Stimulated activated naive CD4-positive, alpha-beta T cell (primary cell): ENCODE measurements at regions not wholly inside any gene's neighbourhood (a gene's known extent, or its start where the extent isn't known, plus 50 kb on each side); places are given as distances from the start of the nearest gene placed in this dataset.

Source experiments
- DNase-seq, 6 experiments: peaks; one replicate each; lab custom pipeline; 2025; lab: John Stamatoyannopoulos, UW

DNA sequence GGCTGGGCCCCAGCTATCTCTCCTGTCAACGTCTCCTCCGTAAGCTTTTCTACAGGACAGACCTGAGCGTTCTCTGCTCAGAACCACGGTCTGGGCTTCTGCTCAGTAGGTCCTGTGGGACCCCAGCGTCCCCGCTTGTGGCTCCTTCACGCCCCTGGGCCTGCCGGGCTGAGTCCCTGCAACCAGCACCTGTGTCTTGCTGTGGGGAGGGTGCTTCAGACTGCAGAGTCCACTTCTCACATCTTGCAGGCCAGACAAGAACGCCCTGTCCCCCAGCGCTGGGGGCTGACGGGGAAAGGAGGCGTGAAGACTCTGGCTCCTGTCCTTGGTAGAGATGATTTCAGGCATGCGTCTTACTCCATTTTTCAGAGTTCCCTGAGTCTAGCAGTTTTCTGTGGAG lies 1480.8 kb downstream of the BRD1 start:
- no peak for DNase-seq

DNA sequence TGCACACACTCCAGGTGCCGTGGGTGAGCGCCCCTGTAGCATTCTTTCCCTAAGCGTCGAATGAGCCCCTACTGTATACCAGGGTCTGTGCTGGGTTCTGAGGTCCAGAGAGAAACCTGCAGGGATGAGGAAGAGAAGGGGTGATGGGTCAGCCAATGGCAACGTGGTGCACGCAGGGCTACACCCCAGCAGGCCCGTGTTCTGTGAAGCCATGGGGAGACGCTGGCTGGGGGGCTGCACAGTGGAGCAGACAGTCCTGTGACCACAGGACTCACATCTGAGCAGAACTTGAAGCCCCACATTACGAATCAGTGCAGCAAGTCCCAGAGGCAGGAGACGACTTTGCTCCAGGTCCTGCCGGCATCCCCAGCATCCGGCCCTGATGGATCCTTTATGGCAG lies 1481.4 kb downstream of the BRD1 start:
- DNase-seq: no peak

DNA sequence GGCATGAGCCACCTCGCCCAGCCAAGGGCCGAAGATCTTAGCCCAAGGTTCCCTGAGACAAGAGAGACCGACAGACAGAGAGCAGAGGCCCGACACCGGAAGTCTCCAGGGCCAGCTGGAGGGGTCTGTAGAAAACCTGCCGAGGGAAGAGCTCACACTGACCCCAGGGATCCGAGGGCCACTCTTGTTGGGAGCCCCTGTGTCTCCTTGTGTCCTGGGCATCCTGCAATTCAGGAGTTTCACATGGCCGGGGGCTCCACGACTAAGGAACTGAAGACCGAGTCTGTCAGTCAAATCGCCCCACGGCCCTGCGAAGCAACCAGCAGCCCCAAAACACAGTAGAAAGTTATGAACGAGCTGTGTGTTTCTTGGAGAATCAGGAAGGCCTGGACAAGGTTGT lies 1482.0 kb downstream of the BRD1 start:
- no peak for DNase-seq

DNA sequence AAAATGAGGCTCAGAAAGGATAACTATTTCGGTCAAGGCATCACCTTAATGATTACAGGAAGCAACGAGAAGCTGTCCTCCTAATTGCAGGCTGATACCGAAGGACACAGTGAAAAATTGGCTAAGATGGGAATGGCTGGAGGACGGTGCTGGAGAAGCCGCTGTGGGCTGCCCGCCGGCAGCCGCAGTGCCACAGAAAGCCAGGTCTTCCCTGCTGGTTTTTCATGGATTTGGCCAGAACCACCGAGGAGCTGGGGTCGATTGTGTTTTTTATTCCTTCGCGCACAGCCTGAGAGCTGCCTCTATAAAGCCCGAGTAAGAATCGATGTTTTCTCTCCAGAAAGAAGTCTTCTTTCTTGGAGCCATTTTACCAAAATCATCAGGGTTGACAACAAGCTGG lies 1484.2 kb downstream of the BRD1 start:
- no peak for DNase-seq

DNA sequence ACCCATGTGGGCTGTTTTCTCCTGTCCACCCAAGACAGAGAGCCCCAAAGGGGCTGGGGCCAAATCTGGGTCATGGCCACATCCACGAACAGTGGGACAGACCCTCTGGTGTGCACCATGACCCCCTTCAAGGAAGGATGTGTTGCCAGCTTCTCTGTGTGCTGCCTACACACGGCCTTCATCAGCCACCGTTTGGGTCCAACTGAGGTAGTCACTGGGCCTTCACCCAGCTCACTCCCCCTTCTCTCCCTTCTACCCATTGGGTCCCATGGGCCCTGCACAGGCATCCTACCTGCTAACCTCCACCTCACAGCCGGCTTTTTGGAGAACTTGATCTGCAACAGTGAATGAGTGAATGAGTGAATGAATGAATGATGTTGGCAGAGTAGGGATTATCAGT lies 1484.9 kb downstream of the BRD1 start:
- no peak for DNase-seq

DNA sequence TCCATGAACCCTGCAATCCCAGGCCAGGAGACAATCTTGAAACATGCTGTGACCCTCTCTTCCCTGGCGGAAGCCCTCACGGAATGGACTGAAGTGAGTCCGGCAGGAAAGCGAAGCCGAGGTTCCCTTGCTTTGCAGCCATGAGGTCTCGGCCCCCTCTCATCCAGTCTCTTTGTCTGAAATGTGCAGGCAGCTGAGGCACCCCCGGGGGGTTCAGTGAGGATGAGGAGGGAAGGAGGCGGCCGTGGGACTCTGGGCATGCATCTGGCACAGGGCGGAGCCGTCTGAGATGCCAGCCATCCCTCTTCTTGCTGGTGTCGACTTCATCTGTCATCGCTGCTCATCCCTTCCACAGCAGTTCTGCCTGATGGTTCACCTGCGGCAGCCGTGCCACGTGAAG lies 1485.7 kb downstream of the BRD1 start:
- DNase-seq: no peak

DNA sequence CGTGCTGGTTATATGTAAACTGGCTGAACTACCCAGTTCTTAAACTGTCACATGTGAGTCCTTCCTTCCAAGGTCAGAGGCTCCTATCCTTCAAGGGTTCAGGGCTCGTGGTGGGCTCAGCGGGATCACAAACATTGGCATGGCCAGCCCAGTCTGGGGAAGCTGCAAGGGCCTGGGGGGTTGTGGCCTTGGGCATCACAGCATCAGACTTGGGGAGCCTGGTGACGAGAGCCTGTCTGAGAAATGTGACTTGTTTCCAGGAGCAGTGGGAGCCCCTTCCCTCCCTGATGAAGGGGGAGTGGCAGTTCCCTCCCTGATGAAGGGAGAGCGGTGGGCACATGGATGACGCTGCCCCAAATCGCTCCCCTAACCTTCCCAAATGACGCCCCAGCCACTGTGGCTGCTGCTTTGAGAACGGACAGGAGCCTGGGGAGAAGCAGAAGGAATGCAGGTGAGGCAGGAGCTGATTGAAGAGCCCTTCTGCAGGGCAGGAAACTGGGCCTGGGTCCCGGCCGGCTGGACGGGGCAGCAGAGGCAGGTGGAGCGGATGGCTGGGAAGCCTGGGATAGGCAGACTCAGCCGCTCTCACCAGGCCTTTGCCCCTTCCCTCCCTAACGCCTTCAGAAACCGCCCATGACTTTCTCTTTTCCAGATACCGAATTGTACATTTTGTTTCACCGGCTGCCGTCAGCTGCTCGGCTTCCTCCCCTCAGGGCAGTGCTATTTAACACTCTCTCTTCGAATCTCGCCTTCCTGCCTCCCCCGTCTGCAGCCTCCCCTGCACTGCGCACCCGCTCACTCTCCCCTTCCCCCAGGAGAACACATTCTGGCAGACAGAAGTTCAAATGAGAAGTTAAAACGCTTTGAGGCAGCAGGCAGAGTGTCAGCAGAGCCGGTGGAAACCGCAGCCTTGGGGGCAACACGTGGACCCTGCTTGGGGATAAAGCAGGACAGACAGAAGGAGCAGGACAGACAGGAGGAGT lies 1486.7 kb downstream of the BRD1 start:
- no peak for DNase-seq

DNA sequence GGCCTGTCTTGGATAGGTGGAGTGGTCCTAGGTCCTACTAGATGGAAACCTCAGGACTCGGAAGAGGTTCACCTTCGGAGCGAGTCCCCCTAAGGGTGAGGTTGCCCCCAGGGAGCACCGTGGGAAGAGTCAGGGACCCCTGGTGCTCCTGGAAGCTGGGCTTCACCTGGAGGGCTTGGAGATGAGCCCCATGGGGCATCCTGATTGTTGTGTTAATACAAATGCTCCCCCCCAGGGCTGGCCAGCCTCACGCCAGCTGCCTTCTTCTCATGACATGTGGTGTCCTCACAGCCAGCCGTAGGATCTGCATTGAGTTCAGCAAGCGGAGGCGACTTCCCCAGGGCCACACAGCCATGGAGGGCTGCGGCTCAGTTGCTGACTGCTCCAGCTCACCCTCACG lies 1487.5 kb downstream of the BRD1 start:
- no peak for DNase-seq

DNA sequence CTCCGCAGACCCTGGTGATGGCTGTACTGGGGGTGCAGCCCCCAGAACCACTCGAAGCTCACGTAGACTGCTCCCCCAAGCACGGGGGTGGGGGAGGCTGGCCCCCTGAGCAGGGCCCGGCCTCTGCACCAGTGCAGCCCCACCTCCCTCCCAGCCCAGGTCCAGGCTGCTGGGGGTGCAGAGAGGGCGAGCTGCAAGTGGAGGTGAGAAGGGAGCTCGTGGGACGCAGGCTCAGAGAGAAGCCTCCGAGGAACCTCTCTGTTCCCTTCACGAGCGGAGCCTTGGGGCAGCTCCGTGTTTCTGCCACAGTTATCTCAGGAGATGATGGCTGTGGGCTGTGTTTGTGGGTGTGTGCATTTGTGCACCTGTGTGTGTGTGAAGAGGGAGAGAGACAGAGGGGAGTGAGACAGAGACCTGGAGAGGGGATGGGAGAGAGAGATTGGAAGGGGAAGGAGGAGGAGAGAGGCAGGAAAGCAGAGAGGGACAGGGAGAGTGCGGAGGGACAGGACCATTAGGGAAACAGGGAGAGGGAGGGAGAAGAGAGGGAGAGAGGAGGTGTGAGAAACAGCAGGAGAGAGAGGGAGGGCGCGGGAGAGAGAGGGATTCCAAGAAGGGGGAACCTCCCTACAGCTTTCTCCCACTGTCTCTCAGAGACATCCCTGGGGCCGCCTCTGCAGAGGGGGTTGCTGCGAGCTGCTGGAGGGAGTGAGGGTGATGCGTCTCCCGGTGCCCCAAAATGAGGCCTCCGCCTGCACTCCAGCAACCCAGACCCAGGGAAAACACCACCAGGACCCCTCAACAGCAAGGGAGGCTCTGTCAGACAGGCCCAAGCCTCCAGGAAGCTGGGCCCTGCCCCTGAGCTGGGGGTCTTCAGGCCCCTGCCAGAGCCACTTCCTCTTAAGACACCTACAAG lies 1488.6 kb downstream of the BRD1 start:
- DNase-seq: no peak

DNA sequence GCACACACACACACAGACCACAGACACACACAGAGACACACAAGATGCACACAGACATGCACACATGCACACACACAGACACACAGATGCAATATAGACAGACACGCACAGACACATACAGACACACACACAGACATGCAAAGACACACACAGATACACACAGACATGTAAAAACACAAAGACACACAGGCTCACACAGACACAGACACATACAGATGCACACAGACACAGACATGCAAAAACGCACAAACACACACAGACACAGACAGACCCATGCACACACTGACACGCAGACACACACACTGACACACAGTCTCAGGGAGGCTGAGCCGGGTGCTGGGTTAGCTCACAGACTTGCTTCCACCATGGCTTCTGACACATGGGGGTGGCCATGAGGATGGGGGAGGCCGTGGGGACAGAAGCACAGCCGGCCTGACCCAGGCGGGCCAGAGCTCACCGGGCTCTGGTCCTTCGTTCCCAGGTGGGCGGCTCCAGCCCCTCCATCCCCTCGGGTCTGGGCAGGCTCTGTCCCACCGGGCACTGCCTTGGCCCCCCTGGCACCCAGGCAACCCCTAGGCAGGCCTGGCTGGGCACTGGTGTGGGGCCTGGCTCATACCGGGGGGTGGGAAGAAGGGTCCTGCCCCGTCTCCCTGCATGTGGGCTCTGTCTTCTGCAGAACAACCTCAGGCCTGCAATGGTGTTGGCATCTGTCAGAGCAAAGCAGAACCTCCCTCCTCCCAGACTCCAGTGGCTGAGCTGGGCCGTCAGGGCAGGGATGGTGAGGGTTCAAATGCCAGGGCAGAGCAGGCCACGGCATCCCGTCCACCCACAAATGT lies 1489.5 kb downstream of the BRD1 start:
- DNase-seq: no peak

DNA sequence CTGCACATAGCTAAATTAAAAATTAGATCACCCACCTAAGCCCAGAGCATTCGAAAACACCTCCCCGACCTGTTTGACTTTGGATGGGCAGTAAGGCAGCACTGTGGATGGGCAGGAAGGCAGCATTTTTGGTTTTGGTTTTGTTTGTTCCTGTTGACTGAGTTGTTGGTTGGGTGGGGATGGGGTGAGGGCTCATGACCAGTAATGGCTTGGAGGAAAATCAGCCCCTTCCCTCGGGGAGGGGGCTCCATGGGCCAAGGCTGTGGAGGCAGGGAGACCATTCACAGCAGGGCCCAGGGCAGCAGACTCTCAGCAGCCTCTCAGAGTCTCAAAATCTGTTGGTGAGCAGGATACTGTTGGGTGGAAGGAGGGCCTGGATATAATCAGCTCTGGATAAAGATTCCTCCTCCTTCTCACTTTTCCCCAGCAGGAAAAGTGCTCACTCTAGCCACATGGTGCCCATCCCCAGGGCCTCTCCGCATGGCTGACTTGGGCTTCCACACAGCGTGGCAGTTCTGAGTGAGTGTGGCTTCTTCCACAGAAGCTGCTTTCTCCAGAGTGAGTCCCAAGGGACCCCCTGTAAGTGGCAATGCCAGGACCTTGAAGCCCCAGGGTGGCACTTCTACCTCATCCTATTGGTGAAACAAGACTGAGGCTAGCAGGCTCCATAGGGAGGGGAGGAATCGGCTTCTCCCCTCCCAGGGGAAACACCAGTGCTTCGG lies 1491.2 kb downstream of the BRD1 start:
- no peak for DNase-seq

DNA sequence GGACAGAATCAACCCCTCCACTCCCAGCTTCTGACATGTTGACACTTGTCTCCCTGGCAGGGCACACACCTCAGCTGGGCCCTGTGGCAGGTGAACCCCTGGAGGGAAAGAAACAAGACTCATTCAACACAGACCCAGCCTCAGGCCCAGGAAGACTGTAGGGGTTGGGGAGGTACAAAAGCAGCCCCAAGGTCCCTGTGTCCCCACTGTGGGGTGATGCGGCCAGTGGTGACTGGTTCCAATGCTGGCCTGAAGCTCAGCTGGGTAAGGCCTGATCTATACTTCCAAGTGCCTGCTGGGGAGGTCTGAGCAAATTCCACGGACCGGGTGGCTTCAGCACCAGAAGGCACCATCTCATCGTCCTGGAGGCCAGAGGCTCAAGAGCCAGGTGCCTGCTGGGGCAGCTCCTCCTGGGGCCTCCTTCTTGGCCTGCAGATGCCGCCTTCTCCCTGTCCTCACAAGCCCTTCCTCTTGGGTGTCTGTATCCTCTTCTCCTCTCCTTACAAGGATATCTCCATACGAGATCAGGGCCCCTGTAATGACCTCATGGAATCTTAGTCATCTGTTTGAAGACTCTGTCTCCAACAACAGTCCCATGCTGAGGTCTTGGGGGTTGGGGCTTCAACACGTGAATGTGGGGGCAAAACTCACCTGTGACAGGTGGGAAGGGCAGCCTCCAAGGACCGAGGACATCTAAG lies 1492.1 kb downstream of the BRD1 start:
- no peak for DNase-seq

DNA sequence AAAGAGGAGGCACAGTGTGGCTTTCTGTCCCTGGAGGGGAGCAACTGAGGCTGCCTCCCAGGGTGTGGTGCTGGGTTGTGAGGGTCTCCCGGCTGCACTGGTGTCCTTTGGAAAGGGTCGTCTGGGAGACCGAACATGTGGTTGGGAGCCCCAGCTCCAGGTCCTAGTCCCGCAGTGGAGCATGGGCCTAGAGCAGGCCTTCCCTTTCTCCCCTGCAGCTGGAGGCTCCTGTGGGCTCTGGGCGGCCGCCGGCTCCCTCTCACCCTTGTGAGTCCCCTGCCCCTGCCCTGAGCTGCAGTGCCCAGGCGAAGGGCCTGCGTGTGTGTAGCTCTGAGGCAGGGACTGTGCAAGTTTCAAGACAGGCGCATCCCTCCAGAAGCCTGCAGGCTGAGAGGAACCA lies 1492.7 kb downstream of the BRD1 start:
- DNase-seq: no peak

DNA sequence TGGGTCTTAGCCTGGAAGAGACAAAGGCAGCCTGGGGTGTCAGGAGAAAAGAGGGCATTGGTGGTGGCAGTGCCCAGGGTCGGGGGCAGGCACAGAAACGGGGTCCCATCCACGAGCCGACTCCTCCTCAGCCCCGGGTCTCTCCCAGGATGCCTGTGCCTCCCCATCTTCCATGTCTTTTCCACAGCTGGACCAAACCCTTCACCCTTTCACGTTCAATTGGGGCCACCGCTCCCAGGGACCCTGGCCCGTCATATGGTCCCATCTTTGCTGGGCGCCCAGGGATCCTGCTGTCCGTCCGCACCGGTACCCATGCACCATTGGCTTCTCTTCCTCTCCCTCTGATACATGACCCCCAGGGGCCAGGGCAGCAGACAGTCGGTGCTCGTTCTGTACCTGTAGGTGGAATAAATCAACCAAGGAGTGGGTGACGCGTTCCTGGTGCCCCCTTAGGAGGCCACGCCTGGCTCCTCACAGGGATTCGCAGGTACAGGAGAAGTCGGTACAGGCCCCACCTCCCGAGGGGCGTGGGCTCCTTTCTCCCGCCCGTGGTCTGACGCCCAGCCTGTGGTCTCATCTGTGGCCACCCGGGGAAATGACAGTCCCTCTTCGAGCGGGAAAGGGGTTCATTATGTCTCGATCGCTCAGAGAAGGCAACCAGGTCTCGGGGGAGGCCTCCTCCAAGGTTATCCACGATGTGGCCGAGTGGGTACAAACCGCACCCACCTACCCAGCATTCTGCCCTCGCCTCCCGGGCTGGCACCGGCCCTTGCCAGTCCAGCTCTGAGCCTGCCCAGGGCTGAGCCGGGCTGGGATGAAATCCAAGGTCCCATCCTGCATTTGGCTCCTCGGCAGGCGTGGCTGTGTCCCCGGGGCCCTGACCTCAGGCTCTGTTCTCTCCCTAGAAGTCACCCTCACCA lies 1493.6 kb downstream of the BRD1 start:
- DNase-seq: no peak

DNA sequence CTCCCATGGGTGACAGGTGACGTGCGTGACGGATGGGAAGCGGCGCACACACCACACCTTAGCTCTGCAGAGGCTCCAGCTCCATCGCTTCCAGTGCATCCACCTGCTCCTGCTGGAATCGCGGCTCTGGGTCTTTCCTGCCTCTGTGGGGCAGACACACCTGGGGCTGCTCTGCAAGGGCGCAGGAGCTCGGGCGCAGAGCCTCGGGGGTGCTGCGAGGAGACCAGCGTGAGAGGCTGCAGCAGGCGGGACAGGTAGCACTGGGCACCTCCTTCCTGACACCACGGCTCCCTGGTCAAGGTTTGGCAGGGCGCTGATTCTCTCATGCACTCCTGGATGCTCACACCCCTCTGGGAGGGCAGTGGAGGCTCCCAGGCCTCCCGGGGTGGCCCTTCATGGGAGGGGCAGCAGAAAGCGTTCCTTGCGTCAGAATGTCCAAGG lies 1494.3 kb downstream of the BRD1 start:
- DNase-seq: no peak

DNA sequence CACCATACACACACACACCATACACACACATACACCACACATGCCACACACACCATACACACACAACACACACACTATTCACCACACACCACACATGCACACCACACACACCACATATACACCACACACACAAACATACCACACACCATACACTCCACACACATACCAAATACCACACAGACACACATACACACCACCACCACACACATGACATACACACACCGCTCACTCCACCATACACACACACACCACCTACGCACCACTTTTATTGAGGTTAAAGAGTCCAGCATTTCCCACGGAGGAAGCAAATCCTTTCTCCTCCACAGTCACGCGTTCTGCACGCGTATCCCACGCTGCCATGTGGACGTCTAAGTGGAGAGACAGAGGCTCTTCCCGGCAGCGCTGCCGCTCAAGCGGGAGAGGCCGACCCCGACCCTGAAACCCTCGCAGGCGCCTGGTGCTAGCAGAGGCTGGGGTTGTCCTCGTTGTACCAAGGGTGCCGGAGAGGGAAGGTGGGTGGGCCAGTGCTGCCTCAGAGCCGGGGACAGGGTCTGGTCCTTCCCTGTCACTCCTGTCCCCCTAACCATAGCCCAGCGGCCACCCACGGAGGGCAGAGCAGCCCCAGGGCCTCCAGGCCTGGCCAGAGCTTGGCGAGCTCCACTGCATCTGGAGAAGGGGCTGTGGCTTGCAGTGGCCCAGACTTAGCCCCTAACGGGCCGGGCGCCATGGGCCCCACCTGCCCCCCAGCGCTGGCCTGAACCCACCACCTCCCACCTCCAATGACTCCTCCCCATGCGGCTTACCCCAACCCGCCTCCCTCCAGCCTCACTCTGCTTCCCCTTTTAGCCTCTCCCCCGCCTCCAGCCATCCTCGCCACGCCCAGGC lies 1495.0 kb downstream of the BRD1 start:
- no peak for DNase-seq

DNA sequence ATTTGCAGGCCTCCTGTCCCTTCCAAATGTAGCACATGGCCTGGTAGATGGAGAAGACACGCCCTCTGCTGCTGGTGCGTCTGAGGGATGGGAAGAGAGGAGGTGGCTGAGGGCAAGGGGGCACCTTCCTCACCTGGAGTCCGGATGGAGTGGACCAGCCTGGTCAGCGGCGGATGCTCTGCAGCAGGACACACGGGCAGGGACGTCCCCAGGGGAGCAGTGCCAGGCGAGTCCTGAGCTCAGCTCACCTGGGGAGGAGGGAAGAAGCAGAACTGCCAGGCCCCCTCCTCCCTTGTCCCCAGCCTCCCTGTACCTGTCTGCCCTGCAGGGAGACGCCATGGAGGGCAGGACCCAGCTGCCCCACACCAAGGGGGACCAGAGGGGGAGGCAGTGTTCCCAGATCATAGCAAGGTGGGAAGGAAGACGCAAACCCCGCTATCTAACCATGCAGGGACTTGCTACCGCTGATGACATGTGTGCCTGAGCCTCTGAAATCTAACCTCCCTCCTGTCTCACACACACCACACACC lies 1495.9 kb downstream of the BRD1 start:
- no peak for DNase-seq

DNA sequence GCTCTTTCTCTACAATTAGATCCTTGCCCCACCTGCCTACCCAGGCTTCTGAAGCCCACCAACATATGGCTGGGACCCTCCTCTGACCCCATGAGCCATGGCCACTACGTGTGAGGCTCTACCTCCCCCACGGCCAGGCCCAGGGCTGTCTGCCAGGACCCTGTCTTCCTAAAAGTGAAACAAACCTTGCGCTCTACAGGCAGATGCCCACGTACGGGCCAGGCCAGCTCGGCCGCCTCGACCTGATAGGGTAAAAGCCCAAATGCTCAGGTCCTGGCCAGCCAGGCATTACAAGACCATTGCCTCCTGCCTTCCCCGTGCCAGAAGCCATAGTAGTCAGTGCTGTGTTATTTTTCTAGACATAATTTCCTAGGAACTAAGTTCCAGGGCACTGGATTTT lies 1496.4 kb downstream of the BRD1 start:
- no peak for DNase-seq
